Progenitor cell of endocrine pancreas (in vitro differentiated cells): ENCODE measurements at regions not wholly inside any gene's neighbourhood (a gene's known extent, or its start where the extent isn't known, plus 50 kb on each side); places are given as distances from the start of the nearest gene placed in this dataset.

Experiments used
- DNase-seq: peaks from one replicate; pipeline ENCODE4 v3.0.0; 2021; ENCODE audit warnings: low spot score; ENCODE audit not compliant: unreplicated experiment
- H3K27ac Mint-ChIP-seq: 2 replicates; pipeline ENCODE4 v1.8.0; 2021; ENCODE audit warnings: mild to moderate bottlenecking, moderate library complexity, mixed read lengths
- H3K27me3 Mint-ChIP-seq: 2 replicates; pipeline ENCODE4 v1.8.0; 2021; ENCODE audit warnings: mixed read lengths
- H3K36me3 Mint-ChIP-seq: 2 replicates; pipeline ENCODE4 v1.8.0; 2022; ENCODE audit warnings: mixed read lengths; ENCODE audit not compliant: insufficient read depth
- H3K4me1 Mint-ChIP-seq: 2 replicates; pipeline ENCODE4 v1.8.0; 2021; ENCODE audit warnings: low read depth, mixed read lengths
- H3K4me3 Mint-ChIP-seq: 2 replicates; pipeline ENCODE4 v1.8.0; 2021; ENCODE audit warnings: low read depth, mild to moderate bottlenecking, moderate library complexity, mixed read lengths
- H3K9me3 Mint-ChIP-seq: 2 replicates; pipeline ENCODE4 v1.8.0; 2021; ENCODE audit warnings: low read depth, mixed read lengths
- TF ChIP-seq, protein P1 (sequence below): fragments of 200-600 bp; sonication (generic); IDR thresholded peaks from one replicate; pipeline ENCODE4 v1.5.0; 2021; ENCODE audit warnings: antibody characterized with exemption, mild to moderate bottlenecking; ENCODE audit not compliant: unreplicated experiment

DNA sequence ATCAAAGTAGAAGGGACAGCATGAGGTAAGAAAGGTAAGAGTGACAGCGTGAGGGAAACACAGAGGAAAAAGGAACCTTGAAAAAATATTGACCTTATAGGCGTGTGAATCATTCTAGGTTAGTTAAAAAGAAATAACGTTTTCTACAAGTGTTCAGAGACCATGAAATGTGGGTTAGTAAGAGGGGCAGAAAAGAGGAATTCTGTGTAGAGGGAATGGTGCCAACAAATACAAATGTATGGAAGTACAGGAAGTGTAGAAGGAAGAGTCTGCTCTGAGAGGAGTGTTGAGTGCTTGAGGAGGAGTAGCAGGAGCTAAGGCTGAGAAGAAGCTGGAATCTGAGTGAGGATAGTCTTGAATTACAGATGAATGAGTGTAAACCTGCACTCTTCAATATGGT lies 418.6 kb upstream of the RIOK2 start:
- H3K4me1 Mint-ChIP-seq: no peaks in the 10 kb centered on the region
- no peaks in the 10 kb centered on the region for H3K27me3 Mint-ChIP-seq
- no peaks in the 10 kb centered on the region for H3K36me3 Mint-ChIP-seq
- H3K4me3 Mint-ChIP-seq: no peak overlapping the region
- H3K9me3 Mint-ChIP-seq: peaks cover 28% of the 10 kb centered on the region
- no peak overlapping the region for H3K27ac Mint-ChIP-seq
- no peak for DNase-seq
- TF ChIP-seq, protein P1, sequence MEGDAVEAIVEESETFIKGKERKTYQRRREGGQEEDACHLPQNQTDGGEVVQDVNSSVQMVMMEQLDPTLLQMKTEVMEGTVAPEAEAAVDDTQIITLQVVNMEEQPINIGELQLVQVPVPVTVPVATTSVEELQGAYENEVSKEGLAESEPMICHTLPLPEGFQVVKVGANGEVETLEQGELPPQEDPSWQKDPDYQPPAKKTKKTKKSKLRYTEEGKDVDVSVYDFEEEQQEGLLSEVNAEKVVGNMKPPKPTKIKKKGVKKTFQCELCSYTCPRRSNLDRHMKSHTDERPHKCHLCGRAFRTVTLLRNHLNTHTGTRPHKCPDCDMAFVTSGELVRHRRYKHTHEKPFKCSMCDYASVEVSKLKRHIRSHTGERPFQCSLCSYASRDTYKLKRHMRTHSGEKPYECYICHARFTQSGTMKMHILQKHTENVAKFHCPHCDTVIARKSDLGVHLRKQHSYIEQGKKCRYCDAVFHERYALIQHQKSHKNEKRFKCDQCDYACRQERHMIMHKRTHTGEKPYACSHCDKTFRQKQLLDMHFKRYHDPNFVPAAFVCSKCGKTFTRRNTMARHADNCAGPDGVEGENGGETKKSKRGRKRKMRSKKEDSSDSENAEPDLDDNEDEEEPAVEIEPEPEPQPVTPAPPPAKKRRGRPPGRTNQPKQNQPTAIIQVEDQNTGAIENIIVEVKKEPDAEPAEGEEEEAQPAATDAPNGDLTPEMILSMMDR: no peak

DNA sequence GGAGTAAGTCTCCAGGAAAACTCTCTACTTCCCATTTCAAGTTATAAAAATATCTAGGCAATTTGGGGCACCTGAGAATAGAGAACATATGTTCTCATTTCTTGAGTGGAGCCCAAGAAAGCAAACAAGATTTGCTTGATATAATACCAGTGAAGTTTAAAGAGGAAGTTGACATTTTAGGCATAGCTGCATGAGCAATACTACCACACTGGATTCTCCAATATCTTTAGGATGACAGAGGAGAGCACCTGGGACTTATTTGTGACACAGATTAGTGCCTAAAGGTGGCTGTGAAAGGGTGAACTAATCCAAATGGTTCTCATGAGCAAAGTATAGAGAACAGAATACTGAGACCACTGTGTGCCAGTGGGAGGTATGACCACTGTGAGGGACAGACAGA lies 423.5 kb upstream of the RIOK2 start:
- TF ChIP-seq, protein P1: no peak
- Mint-ChIP-seq H3K4me1 (no peaks in the 10 kb centered on the region), H3K36me3 (no peaks in the 10 kb centered on the region), H3K27ac (no peak overlapping the region), H3K4me3 (no peak overlapping the region), H3K9me3 (peaks cover 14% of the 10 kb centered on the region), H3K27me3 (no peaks in the 10 kb centered on the region)
- DNase-seq: no peak

DNA sequence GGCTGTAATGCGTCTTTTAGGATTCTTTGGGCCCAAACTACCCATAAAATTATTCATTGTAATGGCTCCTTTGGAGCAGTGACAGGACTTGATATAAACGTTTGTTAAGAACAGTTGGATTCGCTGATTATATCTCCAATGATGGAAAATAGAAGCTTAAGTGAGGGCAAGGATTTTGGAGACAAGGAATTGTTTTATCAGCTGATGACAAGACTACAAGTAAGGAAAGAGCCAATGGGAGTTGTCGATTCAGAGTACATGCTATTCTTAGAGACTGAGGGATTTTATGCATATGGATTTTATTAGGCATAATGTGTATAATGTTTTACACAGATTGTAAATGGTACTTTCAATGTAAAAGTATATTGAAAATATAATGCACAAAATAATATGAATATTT lies 425.5 kb upstream of the RIOK2 start:
- no peaks in the 10 kb centered on the region for H3K4me1 Mint-ChIP-seq
- H3K36me3 Mint-ChIP-seq: no peaks in the 10 kb centered on the region
- no peak overlapping the region for H3K27ac Mint-ChIP-seq
- no peaks in the 10 kb centered on the region for H3K27me3 Mint-ChIP-seq
- DNase-seq: no peak
- H3K4me3 Mint-ChIP-seq: no peak overlapping the region
- TF ChIP-seq, protein P1: no peak
- peaks cover 14% of the 10 kb centered on the region for H3K9me3 Mint-ChIP-seq

DNA sequence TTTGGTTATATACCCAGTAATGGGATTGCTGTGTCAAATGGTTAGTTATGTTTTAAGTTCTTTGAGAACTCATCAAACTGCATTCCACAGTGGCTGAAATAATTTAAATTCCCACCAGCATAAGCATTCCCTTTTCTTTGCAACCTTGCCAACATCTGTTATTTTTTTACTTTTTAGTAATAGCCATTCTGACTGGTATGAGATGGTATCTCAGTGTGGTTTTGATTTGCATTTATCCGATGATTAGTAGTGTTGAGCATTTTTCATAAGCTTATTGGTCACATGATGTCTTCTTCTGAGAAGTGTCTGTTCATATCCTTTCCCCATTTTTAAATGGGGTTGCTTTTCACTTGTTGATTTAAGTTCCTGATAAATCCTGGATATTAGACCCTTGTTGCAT lies 435.7 kb upstream of the RIOK2 start:
- no peak for DNase-seq
- Mint-ChIP-seq H3K36me3 (no peaks in the 10 kb centered on the region), H3K27me3 (no peaks in the 10 kb centered on the region), H3K4me1 (no peaks in the 10 kb centered on the region), H3K9me3 (peaks cover 6% of the 10 kb centered on the region), H3K27ac (no peak overlapping the region), H3K4me3 (no peak overlapping the region)
- TF ChIP-seq, protein P1: no peak

DNA sequence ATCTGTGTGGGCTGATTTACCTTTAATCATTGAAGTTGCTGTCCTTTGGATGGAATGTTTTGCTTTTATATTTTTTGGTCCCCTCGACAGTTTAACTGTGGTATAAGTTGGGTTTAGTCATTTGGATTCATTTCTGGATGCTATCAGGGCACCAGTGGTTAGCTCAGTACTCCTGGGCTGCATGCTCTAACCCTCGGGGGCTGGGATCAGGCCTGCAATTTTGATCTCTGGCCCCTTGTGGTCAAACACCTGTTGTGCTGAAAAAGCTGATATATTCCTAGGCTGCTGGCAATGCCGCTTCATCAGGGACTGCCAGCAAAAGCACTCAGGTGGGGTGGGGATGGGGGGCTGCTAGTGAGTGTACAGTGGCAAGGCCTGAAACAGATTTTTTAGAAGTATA lies 440.4 kb upstream of the RIOK2 start:
- peaks cover 6% of the 10 kb centered on the region for H3K9me3 Mint-ChIP-seq
- no peaks in the 10 kb centered on the region for H3K4me1 Mint-ChIP-seq
- TF ChIP-seq, protein P1: no peak
- no peak overlapping the region for H3K4me3 Mint-ChIP-seq
- H3K36me3 Mint-ChIP-seq: no peaks in the 10 kb centered on the region
- no peak for DNase-seq
- H3K27me3 Mint-ChIP-seq: no peaks in the 10 kb centered on the region
- no peak overlapping the region for H3K27ac Mint-ChIP-seq

DNA sequence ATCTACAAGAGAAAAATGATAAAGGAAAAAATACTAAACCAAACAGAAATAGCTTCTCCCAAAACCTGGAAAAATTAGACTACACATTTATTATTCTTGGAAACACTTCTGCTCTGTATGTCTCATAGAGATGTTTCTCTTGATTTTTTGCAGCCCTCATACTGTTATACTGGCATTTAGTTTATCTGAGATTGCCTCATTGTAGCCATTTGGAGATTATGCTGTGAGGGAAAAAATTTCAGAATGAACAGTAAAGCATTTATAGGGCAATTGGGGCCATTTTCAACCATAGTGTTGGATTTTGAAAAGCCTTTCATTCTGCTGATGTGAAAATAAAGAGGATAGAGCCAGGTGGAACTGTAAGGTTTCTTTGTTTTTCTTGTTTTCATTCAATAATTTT lies 441.8 kb upstream of the RIOK2 start:
- no peaks in the 10 kb centered on the region for H3K9me3 Mint-ChIP-seq
- TF ChIP-seq, protein P1: no peak
- H3K27ac Mint-ChIP-seq: no peak overlapping the region
- H3K27me3 Mint-ChIP-seq: no peaks in the 10 kb centered on the region
- no peak for DNase-seq
- no peaks in the 10 kb centered on the region for H3K4me1 Mint-ChIP-seq
- H3K36me3 Mint-ChIP-seq: no peaks in the 10 kb centered on the region
- H3K4me3 Mint-ChIP-seq: no peak overlapping the region
